Endothelial cell of umbilical vein (primary cell): ENCODE measurements at regions not wholly inside any gene's neighbourhood (a gene's known extent, or its start where the extent isn't known, plus 50 kb on each side); places are given as distances from the start of the nearest gene placed in this dataset.

Experiments used
- BruUV-seq: library from RNA; stranded (reverse); fragments of 400-500 nt; replicated peaks from 2 replicates; lab custom pipeline; 2021; lab: Mats Ljungman, UMichigan
- CTCF ChIA-PET: fragments of 300-600, 350-600 bp; sonication (Branson Sonifier 250); formaldehyde crosslinking; loops from one replicate; lab custom pipeline; 2021; ENCODE audit warnings: antibody characterized with exemption, inconsistent platforms; lab: Charles Lee
- POLR2A ChIA-PET: fragments of 300-600, 350-600 bp; sonication (Branson Sonifier 250); formaldehyde crosslinking; loops from one replicate; lab custom pipeline; 2021; ENCODE audit warnings: antibody characterized with exemption, inconsistent platforms; lab: Charles Lee
- DNase-seq: peaks from one replicate; pipeline ENCODE4 v3.0.0-alpha.2; 2011; ENCODE audit warnings: low read depth, low spot score
- FAIRE-seq: peaks from 2 replicates; lab custom pipeline; 2011; peaks lifted over from hg19 to GRCh38; lab: Jason Lieb, UNC
- H2AFZ ChIP-seq: 2 replicates; pipeline ENCODE4 v1.6.0; 2012; ENCODE audit warnings: low read depth, low read length, control low read depth, inconsistent platforms
- H3K27ac ChIP-seq: 2 replicates; pipeline ENCODE4 v1.5.1; 2011; ENCODE audit warnings: low read depth, mild to moderate bottlenecking, control low read depth, low read length, moderate library complexity; ENCODE audit not compliant: insufficient read depth
- H3K27me3 ChIP-seq, 2 experiments: 2 replicates each; pipeline versions ENCODE4 v1.6.0 to v1.6.1; 2011; ENCODE audit warnings: low read length in 2 of 2, mixed read lengths in 1 of 2; ENCODE audit not compliant: control insufficient read depth in 2 of 2, insufficient read depth in 2 of 2
- H3K36me3 ChIP-seq, 2 experiments: 2 replicates in 1 of 2; 3 replicates in 1 of 2; pipeline ENCODE4 v1.5.1; 2011; ENCODE audit warnings: low read length in 2 of 2, mild to moderate bottlenecking in 1 of 2, moderate library complexity in 1 of 2; ENCODE audit not compliant: control insufficient read depth in 2 of 2, insufficient read depth in 2 of 2; ENCODE audit errors: extremely low read depth in 1 of 2
- H3K4me1 ChIP-seq: 3 replicates; pipeline ENCODE4 v1.5.1; 2011; ENCODE audit warnings: mild to moderate bottlenecking, low read length; ENCODE audit not compliant: control insufficient read depth, insufficient read depth; ENCODE audit errors: extremely low read depth
- H3K4me2 ChIP-seq: 2 replicates; pipeline ENCODE4 v1.6.1; 2011; ENCODE audit warnings: low read length, control low read depth, mixed read lengths; ENCODE audit not compliant: insufficient read depth
- H3K4me3 ChIP-seq, 3 experiments: fragments of 200-600 bp in 1 of 3; sonication (generic), shearing (Covaris generic) in 1 of 3; replicated peaks in 1 of 3; 2 replicates each; pipeline ENCODE4 v1.5.1; 2011 to 2016; ENCODE audit warnings: control low read depth in 3 of 3, low read length in 3 of 3, mild to moderate bottlenecking in 2 of 3, inconsistent platforms in 1 of 3, low read depth in 1 of 3, moderate library complexity in 1 of 3; ENCODE audit not compliant: insufficient read depth in 1 of 3
- H3K79me2 ChIP-seq: 2 replicates; pipeline ENCODE4 v1.6.0; 2012; ENCODE audit warnings: low read length, inconsistent platforms; ENCODE audit not compliant: control insufficient read depth, insufficient read depth
- H3K9ac ChIP-seq: replicated peaks from 2 replicates; pipeline ENCODE3; 2011; ENCODE audit warnings: low read length, control low read depth; ENCODE audit not compliant: insufficient read depth; ENCODE audit errors: extremely low read depth
- H3K9me1 ChIP-seq: replicated peaks from 3 replicates; pipeline ENCODE4 v1.6.0; 2011; ENCODE audit warnings: mild to moderate bottlenecking, low read length; ENCODE audit not compliant: control insufficient read depth, insufficient read depth; ENCODE audit errors: extremely low read depth
- H3K9me3 ChIP-seq: replicated peaks from 2 replicates; pipeline ENCODE4 v1.5.1; 2012; ENCODE audit warnings: low read length, inconsistent platforms; ENCODE audit not compliant: control insufficient read depth, insufficient read depth
- H4K20me1 ChIP-seq: replicated peaks from 2 replicates; pipeline ENCODE3; 2011; ENCODE audit warnings: mild to moderate bottlenecking, low read length; ENCODE audit not compliant: control insufficient read depth, insufficient read depth; ENCODE audit errors: extremely low read depth
- EZH2 ChIP-seq: IDR thresholded peaks from 2 replicates; pipeline ENCODE4 v1.6.1; 2012; ENCODE audit warnings: borderline replicate concordance, low read depth, mild to moderate bottlenecking, moderate library complexity, low read length, inconsistent platforms; ENCODE audit not compliant: severe bottlenecking
- MAX ChIP-seq: IDR thresholded peaks from 2 replicates; pipeline ENCODE4 v1.6.1; 2011; ENCODE audit not compliant: insufficient read depth, insufficient read length
- POLR2A ChIP-seq: IDR thresholded peaks from 2 replicates; pipeline ENCODE4 v1.6.1; 2012; ENCODE audit warnings: low read depth, mild to moderate bottlenecking, control low read depth, low read length
- POLR2AphosphoS5 ChIP-seq: IDR thresholded peaks from 2 replicates; pipeline ENCODE4 v1.6.1; 2012; ENCODE audit warnings: low read depth, mild to moderate bottlenecking, control low read depth, low read length, moderate library complexity; ENCODE audit not compliant: insufficient read depth
- dilution Hi-C: fragments of 300-500 bp; cut with MboI; formaldehyde crosslinking; loops from one replicate; pipeline ENCODE4 v1.15.0; 2019; ENCODE audit warnings: low sequenced_read_pairs; ENCODE audit not compliant: extremely low pct_ligation_motif_present
- intact Hi-C: fragments of 100-400 bp; cut with micrococcal nuclease; formaldehyde crosslinking; loops from one replicate; pipeline ENCODE4 v1.10.0; 2022

GRCh38 chr5:68730979-68731654, 362.7 kb upstream of the SLC30A5 start:
- Histone ChIP-seq H3K9me3 (no peaks in the 10 kb centered on the region), H3K4me1 (no peaks in the 10 kb centered on the region), H3K36me3 (no peaks in the 10 kb centered on the region), H3K4me2 (no peak overlapping the region), H4K20me1 (no peaks in the 10 kb centered on the region), H3K27ac (no peak overlapping the region), H3K27me3 (peaks cover 0 to 2% of the 10 kb centered on the region in 2 experiments), H3K79me2 (no peaks in the 10 kb centered on the region), H3K4me3 (no peak overlapping the region), H2AFZ (no peak overlapping the region), H3K9me1 (no peaks in the 10 kb centered on the region), H3K9ac (no peak overlapping the region)
- no peak for TF ChIP-seq MAX
- no peak for TF ChIP-seq POLR2A
- dilution Hi-C loops (no loop called here), intact Hi-C loops (no loop called here)
- BruUV-seq = no TSS peak
- ChIA-PET POLR2A (no interaction called here), CTCF (no interaction called here)
- no peak for DNase-seq
- no peak for FAIRE-seq

GRCh38 chr5:68732251-68732650, 361.6 kb upstream of the SLC30A5 start:
- H4K20me1 ChIP-seq = no peaks in the 10 kb centered on the region
- no peak overlapping the region for H3K9ac ChIP-seq
- no peaks in the 10 kb centered on the region for H3K9me3 ChIP-seq
- no peaks in the 10 kb centered on the region for H3K9me1 ChIP-seq
- BruUV-seq = no TSS peak
- ChIA-PET CTCF (no interaction called here), POLR2A (no interaction called here)
- peaks cover 0 to 2% of the 10 kb centered on the region in 2 experiments for H3K27me3 ChIP-seq
- no peak overlapping the region for H3K4me2 ChIP-seq
- no peaks in the 10 kb centered on the region for H3K36me3 ChIP-seq
- FAIRE-seq (no peak), DNase-seq (no peak)
- dilution Hi-C loops (no loop called here), intact Hi-C loops (no loop called here)
- H3K4me1 ChIP-seq = no peaks in the 10 kb centered on the region
- H3K4me3 ChIP-seq = no peak overlapping the region
- no peak overlapping the region for H3K27ac ChIP-seq
- no peaks in the 10 kb centered on the region for H3K79me2 ChIP-seq
- TF ChIP-seq POLR2AphosphoS5 (no peak), EZH2 (no peak)
- no peak overlapping the region for H2AFZ ChIP-seq
